ENCODE measurements at regions not wholly inside any gene's neighbourhood (a gene's known extent, or its start where the extent isn't known, plus 50 kb on each side); places are given as distances from the start of the nearest gene placed in this dataset.

DNA sequence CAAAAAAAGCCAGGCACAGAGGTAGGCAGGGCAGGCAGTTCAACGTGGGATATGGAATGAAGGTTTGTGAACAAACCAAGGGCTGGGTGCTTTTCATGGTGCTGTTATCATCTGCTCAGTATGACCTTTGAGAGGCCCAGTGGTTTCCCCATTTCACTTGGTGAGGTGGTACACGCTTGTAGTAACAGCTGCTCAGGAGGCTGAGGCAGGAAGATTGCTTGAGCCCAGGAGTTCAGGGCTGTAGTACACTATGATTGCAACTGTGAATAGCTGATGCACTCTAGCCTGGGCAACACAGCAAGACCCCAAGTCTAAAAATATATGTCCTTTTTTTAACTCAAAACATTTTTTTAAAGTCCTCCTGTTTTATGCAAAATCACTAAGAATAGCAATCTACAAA lies 174.8 kb downstream of the ENC1 start:
- Histone ChIP-seq H3K9ac (no peak overlapping the region), H3K36me3 (no peaks in the 10 kb centered on the region), H3K27me3 (no peaks in the 10 kb centered on the region), H3K4me1 (no peaks in the 10 kb centered on the region), H4K20me1 (no peaks in the 10 kb centered on the region), H3K4me2 (no peak overlapping the region), H3K9me3 (no peaks in the 10 kb centered on the region), H3K4me3 (no peak overlapping the region), H3K27ac (no peak overlapping the region)
- TF ChIP-seq Cebpa-rat (IDR thresholded peaks at IDR 0.05): no peak

DNA sequence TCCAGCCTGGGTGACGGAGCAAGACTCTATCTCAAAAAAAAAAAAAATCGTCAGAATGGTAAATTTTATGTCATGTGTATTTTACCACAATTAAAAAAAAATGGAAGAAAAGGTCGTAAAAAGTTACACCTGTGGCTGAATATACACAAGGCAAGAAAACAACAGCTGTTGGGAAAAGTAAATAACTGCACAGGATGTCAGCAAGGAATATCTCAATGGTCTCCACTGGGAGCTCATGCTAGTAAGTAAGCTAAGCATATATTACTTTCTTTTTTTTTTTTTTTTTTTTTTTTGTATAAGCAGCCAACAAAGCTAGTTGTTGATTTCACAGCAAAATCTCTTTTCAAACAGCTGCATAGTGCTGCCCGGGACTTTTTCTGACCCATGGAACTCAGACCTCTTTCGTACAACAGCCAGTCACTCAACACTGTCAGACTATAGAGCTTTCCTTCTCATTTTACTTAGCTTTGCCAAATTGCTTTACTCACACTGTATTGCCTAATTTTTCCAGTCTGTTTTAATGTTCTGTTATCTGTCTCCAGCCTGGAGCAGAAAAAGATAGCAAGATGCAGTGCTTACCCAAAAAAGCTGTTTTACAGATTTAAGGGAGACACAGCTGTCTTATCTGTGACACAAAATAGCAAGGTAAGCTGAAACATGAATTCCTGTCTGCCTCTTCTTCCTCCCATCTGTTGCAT lies 175.9 kb downstream of the ENC1 start:
- Histone ChIP-seq H3K4me1 (no peaks in the 10 kb centered on the region), H3K4me3 (no peak overlapping the region), H3K36me3 (no peaks in the 10 kb centered on the region), H3K9ac (no peak overlapping the region), H4K20me1 (no peaks in the 10 kb centered on the region), H3K27me3 (no peaks in the 10 kb centered on the region), H3K27ac (no peak overlapping the region), H3K4me2 (no peak overlapping the region), H3K9me3 (no peaks in the 10 kb centered on the region)
- TF ChIP-seq Cebpa-rat (IDR thresholded peaks at IDR 0.05): no peak

DNA sequence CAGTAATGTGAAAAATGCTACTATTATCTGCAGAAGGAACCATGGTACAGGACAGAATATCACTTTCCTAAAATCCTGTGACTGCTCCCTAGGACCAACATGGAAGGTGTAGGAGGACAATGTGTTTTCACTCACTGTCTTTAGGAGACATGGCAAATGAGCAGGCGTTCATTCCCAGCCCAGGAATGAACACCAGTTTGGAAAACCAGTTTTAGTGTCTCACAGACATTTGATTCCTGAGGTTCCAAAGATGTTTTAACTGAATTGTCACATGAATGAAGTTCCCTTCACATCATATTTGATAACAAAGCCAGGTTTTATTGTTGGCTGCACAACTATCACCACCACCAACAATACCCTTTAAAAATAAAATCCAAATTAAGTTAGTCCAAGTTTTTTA lies 178.2 kb downstream of the ENC1 start:
- Histone ChIP-seq H3K27ac (no peak overlapping the region), H3K36me3 (no peaks in the 10 kb centered on the region), H3K9ac (no peak overlapping the region), H3K4me1 (no peaks in the 10 kb centered on the region), H3K4me3 (no peak overlapping the region), H3K9me3 (no peaks in the 10 kb centered on the region), H4K20me1 (no peaks in the 10 kb centered on the region), H3K4me2 (no peak overlapping the region), H3K27me3 (no peaks in the 10 kb centered on the region)
- TF ChIP-seq Cebpa-rat (IDR thresholded peaks at IDR 0.05): no peak

DNA sequence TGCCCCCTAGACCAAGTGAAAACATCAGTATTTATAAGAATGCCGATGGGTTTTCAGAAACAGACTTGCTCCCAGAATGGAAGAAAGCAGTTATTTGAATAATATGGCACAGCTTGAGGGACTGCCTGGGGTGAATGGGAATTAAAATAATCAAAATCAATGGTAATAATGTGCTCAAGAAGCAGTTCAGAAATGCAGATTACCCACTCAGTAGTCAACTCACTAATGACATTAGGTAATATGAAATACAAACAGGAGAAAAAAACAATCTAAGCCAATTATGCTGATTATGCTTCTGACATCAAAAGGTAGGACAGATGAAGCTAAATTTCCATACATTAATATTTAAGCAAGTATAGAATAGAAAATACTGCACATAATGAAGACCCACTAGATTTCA lies 179.3 kb downstream of the ENC1 start:
- no peak overlapping the region for H3K27ac ChIP-seq
- no peak overlapping the region for H3K4me3 ChIP-seq
- H3K4me1 ChIP-seq: no peaks in the 10 kb centered on the region
- no peak overlapping the region for H3K9ac ChIP-seq
- H3K36me3 ChIP-seq: no peaks in the 10 kb centered on the region
- no peaks in the 10 kb centered on the region for H4K20me1 ChIP-seq
- no peaks in the 10 kb centered on the region for H3K9me3 ChIP-seq
- no peaks in the 10 kb centered on the region for H3K27me3 ChIP-seq
- no peak overlapping the region for H3K4me2 ChIP-seq
- no peak for TF ChIP-seq Cebpa-rat (IDR thresholded peaks at IDR 0.05)

DNA sequence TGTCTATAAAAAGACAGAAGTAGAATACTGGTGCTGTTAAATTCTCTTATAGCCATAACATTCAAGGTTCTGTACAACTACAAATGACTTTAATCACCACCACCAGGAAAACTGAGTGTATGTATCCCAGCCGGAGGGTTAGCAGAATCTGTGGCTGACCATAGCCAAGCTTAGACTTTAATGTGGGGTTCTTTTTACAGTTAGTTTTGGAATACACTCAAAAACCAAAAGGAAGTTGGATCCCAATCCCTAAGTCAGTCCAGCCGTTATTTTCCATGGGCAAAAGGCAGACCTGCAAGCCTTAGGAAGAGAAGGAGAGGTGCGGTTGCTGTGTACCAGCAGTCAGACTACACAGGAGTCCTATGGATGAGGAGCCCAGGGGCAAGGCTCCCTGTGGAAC lies 179.8 kb downstream of the ENC1 start:
- H3K36me3 ChIP-seq: no peaks in the 10 kb centered on the region
- no peak overlapping the region for H3K27ac ChIP-seq
- H3K27me3 ChIP-seq: no peaks in the 10 kb centered on the region
- H3K9ac ChIP-seq: no peak overlapping the region
- no peaks in the 10 kb centered on the region for H3K9me3 ChIP-seq
- H3K4me3 ChIP-seq: no peak overlapping the region
- TF ChIP-seq Cebpa-rat (IDR thresholded peaks at IDR 0.05): no peak
- H4K20me1 ChIP-seq: no peaks in the 10 kb centered on the region
- H3K4me1 ChIP-seq: no peaks in the 10 kb centered on the region
- no peak overlapping the region for H3K4me2 ChIP-seq

DNA sequence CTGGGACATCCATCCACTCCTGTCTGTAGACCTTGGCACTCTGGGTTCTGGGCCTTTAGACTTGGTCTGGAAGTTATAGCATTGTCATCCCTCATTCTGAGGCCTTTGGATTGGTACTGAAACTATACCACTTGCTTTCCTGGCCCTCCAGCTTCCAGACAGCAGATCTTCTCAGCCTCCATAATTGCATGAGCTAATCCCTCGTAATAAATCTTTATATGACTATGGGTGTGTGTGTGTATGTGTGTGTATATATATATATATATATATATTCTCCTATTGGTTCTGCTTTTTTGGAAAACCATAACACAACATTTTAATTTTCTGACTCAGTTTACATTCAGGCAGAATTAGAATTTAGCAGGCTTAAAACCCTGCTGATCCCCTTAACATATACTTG lies 180.5 kb downstream of the ENC1 start:
- no peaks in the 10 kb centered on the region for H3K27me3 ChIP-seq
- no peak overlapping the region for H3K4me3 ChIP-seq
- no peaks in the 10 kb centered on the region for H3K9me3 ChIP-seq
- H3K4me1 ChIP-seq: no peaks in the 10 kb centered on the region
- H3K27ac ChIP-seq: no peak overlapping the region
- no peak overlapping the region for H3K9ac ChIP-seq
- TF ChIP-seq Cebpa-rat (IDR thresholded peaks at IDR 0.05): no peak
- H3K36me3 ChIP-seq: no peaks in the 10 kb centered on the region
- H3K4me2 ChIP-seq: no peak overlapping the region
- no peaks in the 10 kb centered on the region for H4K20me1 ChIP-seq

DNA sequence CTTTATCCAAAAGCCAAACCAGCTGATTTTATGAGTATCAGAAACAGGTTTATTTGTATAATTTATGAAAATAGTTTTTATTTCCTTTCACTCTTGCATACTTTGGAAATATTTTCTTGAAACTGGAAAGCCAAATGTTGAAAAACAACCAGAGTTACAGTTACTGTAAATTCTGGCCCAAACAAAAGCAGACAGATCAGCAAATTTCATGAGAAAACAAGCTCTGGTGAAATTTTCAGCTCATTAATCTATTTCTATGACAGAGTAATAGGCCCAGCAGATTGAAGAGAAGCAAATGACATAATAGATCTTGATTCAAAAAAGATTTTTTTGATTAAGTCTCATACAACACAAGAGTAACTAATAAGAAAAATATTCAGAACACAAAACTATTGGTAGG lies 182.7 kb downstream of the ENC1 start:
- no peaks in the 10 kb centered on the region for H3K36me3 ChIP-seq
- no peaks in the 10 kb centered on the region for H3K27me3 ChIP-seq
- H3K9me3 ChIP-seq: no peaks in the 10 kb centered on the region
- H3K27ac ChIP-seq: no peak overlapping the region
- no peak for TF ChIP-seq Cebpa-rat (IDR thresholded peaks at IDR 0.05)
- no peaks in the 10 kb centered on the region for H4K20me1 ChIP-seq
- no peak overlapping the region for H3K4me2 ChIP-seq
- H3K4me3 ChIP-seq: no peak overlapping the region
- no peaks in the 10 kb centered on the region for H3K4me1 ChIP-seq
- H3K9ac ChIP-seq: no peak overlapping the region

DNA sequence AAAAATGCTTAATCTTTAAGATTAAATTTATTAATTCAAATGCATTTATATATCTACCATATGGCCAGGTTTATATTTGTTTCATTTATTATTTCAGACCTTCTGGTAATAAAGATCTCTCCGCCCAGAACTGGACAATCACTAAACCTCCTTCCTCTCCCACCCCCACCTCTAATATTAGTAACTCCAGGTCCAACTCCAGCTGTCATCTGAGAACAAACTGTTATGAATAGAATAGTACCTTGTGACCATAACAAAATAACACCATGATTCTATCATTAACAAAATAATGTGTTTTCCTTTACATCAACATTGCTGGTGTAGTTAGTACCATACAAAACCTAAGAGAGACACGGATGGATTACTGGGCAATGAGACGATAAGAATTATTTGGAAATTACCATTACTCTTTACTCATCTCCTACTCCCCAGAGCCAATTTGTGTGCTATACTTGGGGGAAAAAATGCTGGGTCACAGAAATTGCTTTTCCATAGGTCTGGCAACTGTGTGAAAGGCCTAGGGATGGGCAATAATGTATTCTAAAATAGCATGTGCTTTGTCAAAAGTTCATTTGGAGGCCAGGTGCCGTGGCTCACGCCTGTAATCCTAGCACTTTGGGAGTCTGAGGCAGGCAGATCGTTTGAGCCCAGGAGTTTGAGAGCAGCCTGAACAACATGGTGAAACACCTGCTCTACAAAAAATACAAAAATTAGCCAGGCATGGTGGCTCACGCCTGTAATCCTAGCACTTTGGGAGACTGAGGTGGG lies 186.1 kb downstream of the ENC1 start:
- H3K4me1 ChIP-seq: no peaks in the 10 kb centered on the region
- no peaks in the 10 kb centered on the region for H3K27me3 ChIP-seq
- no peak overlapping the region for H3K27ac ChIP-seq
- H4K20me1 ChIP-seq: no peaks in the 10 kb centered on the region
- H3K36me3 ChIP-seq: no peaks in the 10 kb centered on the region
- TF ChIP-seq Cebpa-rat (IDR thresholded peaks at IDR 0.05): no peak
- H3K9me3 ChIP-seq: no peaks in the 10 kb centered on the region
- no peak overlapping the region for H3K4me3 ChIP-seq
- H3K9ac ChIP-seq: no peak overlapping the region
- H3K4me2 ChIP-seq: no peak overlapping the region

DNA sequence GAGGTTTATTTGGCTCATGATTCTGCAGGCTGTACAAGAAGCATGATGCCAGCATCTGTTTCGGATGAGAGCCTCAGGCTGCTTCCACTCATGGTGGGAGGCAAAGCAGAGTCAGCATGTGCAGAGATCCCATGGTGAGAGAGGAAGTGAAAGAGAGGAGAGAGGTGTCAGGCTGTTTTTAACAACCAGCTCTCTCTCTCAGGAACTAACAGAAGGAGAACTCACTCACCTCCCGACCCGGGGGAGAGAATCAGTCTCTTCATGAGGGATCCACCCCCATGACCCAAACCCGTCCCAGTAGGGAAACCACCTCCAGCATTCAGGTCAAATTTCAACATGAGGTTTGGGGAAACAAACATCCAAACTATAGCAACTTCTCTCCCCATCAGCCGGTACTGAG lies 187.7 kb downstream of the ENC1 start:
- Histone ChIP-seq H3K36me3 (no peaks in the 10 kb centered on the region), H3K4me1 (no peaks in the 10 kb centered on the region), H3K4me3 (no peak overlapping the region), H4K20me1 (no peaks in the 10 kb centered on the region), H3K4me2 (no peak overlapping the region), H3K27ac (no peak overlapping the region), H3K27me3 (no peaks in the 10 kb centered on the region), H3K9ac (no peak overlapping the region), H3K9me3 (no peaks in the 10 kb centered on the region)
- no peak for TF ChIP-seq Cebpa-rat (IDR thresholded peaks at IDR 0.05)

DNA sequence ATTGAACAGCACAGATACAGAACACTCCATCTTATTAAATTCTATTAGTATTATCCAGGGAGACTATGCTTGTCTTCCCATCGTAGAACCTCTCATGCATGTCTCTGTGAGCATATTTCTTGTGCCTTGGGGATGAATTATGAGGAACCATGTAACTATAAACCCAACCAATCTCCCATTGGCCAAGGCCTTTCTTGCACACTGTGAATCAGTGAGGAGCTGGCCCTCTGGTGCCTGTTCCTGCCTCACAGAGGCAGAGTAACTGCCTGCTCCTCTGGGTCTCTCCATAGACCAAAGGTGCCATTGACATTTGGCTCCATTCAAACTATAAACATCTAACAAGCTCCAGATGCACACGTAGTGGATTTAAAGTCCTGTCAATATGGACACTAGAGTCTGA lies 190.4 kb downstream of the ENC1 start:
- H3K4me2 ChIP-seq: no peak overlapping the region
- no peak for TF ChIP-seq Cebpa-rat (IDR thresholded peaks at IDR 0.05)

More for the DNA sequence above, 190.4 kb downstream of the ENC1 start:
- Histone ChIP-seq H3K4me1 (no peaks in the 10 kb centered on the region), H3K4me3 (no peak overlapping the region), H3K27me3 (no peaks in the 10 kb centered on the region), H3K36me3 (no peaks in the 10 kb centered on the region), H3K9me3 (no peaks in the 10 kb centered on the region), H3K27ac (no peak overlapping the region), H4K20me1 (no peaks in the 10 kb centered on the region), H3K9ac (no peak overlapping the region)
